Left lung (tissue), 4 donors: ENCODE measurements at regions not wholly inside any gene's neighbourhood (a gene's known extent, or its start where the extent isn't known, plus 50 kb on each side); places are given as distances from the start of the nearest gene placed in this dataset.

Experiments used
- ATAC-seq: fragments of 200-7000 bp; cut with Tn5 transposase; one replicate; pipeline ENCODE4 v1.9.1; 2020; ENCODE audit warnings: moderate library complexity
- DNase-seq, 4 donors: peaks; one replicate each; pipeline ENCODE4 v3.0.0-alpha.2; 2013 to 2020
- H3K27ac ChIP-seq, 2 donors: fragments of 200-600 bp; sonication (generic) in 1 of 2; one replicate each; pipeline versions ENCODE4 v1.5.0 to v1.8.0; 2020 to 2021
- H3K27me3 ChIP-seq, 2 donors: fragments of 200-600 bp; sonication (generic) in 1 of 2; one replicate each; pipeline versions ENCODE4 v1.5.0 to v1.8.0; 2020 to 2021
- H3K36me3 ChIP-seq, 2 donors: fragments of 200-600 bp; sonication (generic) in 1 of 2; one replicate each; pipeline versions ENCODE4 v1.5.0 to v1.8.0; 2020 to 2021
- H3K4me1 ChIP-seq, 2 donors: fragments of 200-600 bp; one replicate each; pipeline ENCODE4 v1.8.0; 2021
- H3K4me3 ChIP-seq, 2 donors: fragments of 200-600 bp; sonication (generic) in 1 of 2; one replicate each; pipeline versions ENCODE4 v1.5.0 to v1.8.0; 2020 to 2021; ENCODE audit warnings: mild to moderate bottlenecking in 1 of 2
- H3K9me3 ChIP-seq, 2 donors: fragments of 200-600 bp; sonication (generic) in 1 of 2; one replicate each; pipeline versions ENCODE4 v1.5.0 to v1.8.0; 2020 to 2021
- intact Hi-C, 2 donors: fragments of 100-400 bp; cut with DNase I; formaldehyde crosslinking; loops; one replicate each; pipeline versions ENCODE4 v1.11.2 to v1.14.2; 2022
- TF ChIP-seq, protein P1 (sequence below), 2 donors: fragments of 200-600 bp; sonication (generic) in 1 of 2; IDR thresholded peaks; one replicate each; pipeline versions ENCODE4 v1.5.0 to v1.8.0; 2021; ENCODE audit warnings: antibody characterized with exemption in 2 of 2
- donor health status: DM: no; HTN: yes; CAD: no.
- donor health status: DM: no; HTN: no; CAD: no.

DNA sequence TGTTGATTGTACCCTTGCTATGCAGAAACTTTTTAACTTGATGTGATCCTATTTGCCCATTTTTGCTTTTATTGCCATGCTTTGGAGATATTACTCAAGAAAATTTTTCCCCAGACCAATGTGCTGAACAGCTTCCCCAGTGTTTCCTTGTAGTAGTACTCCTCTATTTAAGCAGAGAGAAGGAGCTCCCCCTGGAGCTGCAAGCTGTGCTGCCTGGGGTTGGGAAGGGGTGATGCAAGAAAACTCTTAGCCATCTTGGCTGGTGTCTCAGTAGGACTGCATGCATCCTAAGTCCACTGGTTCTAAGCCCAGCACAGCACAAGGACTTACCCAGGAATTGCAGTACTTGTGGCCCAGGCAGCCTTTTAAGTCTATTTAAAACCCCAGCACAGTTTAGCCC is 121.6 kb downstream of the NTMT2 start:
- Histone ChIP-seq H3K9me3 (no peaks in the 10 kb centered on the region), H3K4me3 (no peak overlapping the region), H3K4me1 (no peaks in the 10 kb centered on the region), H3K36me3 (no peaks in the 10 kb centered on the region), H3K27ac (no peak overlapping the region), H3K27me3 (no peaks in the 10 kb centered on the region)
- TF ChIP-seq, protein P1, sequence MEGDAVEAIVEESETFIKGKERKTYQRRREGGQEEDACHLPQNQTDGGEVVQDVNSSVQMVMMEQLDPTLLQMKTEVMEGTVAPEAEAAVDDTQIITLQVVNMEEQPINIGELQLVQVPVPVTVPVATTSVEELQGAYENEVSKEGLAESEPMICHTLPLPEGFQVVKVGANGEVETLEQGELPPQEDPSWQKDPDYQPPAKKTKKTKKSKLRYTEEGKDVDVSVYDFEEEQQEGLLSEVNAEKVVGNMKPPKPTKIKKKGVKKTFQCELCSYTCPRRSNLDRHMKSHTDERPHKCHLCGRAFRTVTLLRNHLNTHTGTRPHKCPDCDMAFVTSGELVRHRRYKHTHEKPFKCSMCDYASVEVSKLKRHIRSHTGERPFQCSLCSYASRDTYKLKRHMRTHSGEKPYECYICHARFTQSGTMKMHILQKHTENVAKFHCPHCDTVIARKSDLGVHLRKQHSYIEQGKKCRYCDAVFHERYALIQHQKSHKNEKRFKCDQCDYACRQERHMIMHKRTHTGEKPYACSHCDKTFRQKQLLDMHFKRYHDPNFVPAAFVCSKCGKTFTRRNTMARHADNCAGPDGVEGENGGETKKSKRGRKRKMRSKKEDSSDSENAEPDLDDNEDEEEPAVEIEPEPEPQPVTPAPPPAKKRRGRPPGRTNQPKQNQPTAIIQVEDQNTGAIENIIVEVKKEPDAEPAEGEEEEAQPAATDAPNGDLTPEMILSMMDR (IDR thresholded peaks at IDR 0.05) = no peak
- DNase-seq (no peak), ATAC-seq (no peak)
- intact Hi-C loops = no loop called here

DNA sequence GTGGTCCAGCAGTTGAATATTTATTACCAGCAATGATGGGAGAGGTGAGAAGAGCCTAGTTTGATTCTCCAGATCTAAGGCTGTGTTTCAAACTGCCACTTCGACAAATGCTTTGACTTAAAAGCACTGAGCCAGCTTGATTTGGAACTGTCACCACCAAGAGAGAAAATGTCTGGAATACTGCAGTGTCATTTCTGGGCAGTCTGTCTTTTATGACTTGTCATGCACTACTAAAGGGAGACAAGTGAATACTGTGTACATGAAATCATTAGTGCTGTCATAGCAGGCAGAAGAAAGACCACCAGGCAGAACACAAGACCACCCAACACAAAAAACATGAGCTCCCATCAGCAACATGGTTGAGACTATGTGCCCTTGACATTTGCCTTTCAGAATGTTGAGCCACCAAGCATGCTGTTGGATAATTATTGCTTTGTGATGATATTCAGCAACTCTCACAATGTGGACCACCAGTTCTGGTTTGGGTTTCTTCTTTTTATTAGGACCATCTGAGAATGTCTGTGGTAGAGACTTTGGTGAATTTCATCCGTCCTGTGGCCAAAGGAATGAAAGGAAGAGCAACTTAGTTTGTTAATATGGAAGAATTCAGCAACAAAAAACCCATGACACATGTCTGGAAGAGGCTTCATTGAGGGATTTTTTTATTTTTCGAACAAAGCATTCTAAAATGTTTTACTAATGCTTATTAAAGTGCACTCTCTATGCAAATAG is 125.8 kb downstream of the NTMT2 start:
- Histone ChIP-seq H3K27ac (no peak overlapping the region), H3K4me3 (no peak overlapping the region), H3K4me1 (no peaks in the 10 kb centered on the region), H3K9me3 (no peaks in the 10 kb centered on the region), H3K27me3 (no peaks in the 10 kb centered on the region), H3K36me3 (no peaks in the 10 kb centered on the region)
- ATAC-seq (no peak), DNase-seq (no peak)
- TF ChIP-seq, protein P1 (IDR thresholded peaks at IDR 0.05) = no peak
- intact Hi-C loops = no loop called here

DNA sequence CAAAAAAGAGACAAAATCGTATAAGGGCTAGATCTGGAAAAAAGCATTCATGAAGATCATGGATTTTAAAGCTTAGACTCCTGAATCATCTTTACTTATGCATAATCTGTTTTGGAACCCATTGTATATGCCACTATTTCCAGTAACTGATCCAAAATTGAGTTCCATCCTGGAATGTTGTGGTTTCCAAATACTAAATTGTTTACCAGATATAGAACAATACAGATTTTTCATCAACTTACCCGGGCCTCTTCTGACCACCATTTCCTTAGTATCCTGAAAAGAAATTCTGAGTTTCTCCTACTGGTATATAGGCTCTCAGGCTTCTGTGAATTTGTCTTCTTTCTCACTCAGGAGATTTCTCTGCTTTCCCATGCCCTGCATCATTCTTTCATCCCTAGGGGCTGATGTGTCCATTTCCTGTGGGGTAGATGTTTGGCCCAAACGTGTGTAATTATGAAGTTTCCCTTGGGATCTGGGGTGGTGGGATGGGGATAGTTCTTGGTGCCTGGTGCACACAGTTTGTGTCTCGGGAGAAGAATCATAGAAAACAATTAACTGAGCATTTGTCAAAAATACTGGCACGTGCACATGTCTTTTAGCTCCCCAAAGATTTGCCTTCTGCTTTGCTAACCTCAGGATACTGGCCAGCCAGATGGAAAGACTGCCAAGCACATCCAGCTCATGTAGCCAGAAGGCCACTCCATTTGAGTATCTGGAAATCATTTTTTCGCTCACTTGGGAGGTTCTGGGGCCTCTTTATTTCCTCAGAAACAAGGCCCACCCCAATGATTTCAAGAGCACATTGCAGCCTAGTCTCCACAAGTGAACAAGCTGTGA is 127.8 kb downstream of the NTMT2 start:
- Histone ChIP-seq H3K4me1 (no peaks in the 10 kb centered on the region), H3K27me3 (no peaks in the 10 kb centered on the region), H3K27ac (no peak overlapping the region), H3K36me3 (no peaks in the 10 kb centered on the region), H3K9me3 (no peaks in the 10 kb centered on the region), H3K4me3 (no peak overlapping the region)
- TF ChIP-seq, protein P1 (IDR thresholded peaks at IDR 0.05) = no peak
- DNase-seq = no peak
- no peak for ATAC-seq
- intact Hi-C loops = no loop called here

DNA sequence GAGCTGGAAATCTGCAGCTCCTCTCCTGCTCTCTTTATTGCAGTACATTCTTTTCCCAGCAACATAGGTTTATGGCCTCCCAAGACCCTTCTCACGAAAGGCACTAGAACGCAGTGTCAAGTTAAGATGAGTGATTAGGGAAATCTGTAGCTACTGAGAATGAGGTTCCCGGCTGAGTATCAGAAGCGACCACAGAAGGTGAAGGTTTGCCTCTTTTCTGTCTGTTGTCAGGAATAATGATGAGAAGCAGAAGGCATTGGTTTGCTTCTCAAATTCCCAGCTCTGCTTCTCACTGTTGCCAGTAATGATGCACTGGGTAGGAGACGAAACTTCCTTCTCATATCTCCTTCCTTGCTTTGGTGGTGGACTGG is 128.4 kb downstream of the NTMT2 start:
- no peaks in the 10 kb centered on the region for H3K4me1 ChIP-seq
- no peak overlapping the region for H3K27ac ChIP-seq
- DNase-seq = no peak
- H3K9me3 ChIP-seq = no peaks in the 10 kb centered on the region
- ATAC-seq = no peak
- TF ChIP-seq, protein P1 (IDR thresholded peaks at IDR 0.05) = no peak
- H3K27me3 ChIP-seq = no peaks in the 10 kb centered on the region
- H3K4me3 ChIP-seq = no peak overlapping the region
- no peaks in the 10 kb centered on the region for H3K36me3 ChIP-seq
- intact Hi-C loops = no loop called here

DNA sequence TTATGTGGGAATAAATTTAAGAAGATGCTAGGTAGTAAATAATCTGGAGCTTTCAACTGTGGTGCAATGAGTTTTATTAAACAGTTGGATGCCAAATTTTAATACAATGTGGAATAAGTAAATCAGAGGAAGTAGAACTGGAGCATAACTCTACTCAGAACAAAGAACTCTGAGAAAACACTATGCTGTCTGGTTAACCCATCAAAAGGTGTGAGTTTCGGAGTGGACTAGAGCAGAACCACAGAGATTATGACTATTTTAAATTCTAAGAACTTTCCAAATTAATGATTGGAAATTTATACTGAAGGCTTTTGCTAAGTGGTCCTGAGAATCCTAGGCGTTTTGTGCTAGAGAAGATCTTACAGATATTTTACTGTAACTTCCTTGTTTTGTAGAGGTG is 132.2 kb downstream of the NTMT2 start:
- no peaks in the 10 kb centered on the region for H3K36me3 ChIP-seq
- intact Hi-C loops = no loop called here
- no peaks in the 10 kb centered on the region for H3K4me1 ChIP-seq
- no peaks in the 10 kb centered on the region for H3K27me3 ChIP-seq
- DNase-seq (no peak), ATAC-seq (no peak)
- no peak overlapping the region for H3K4me3 ChIP-seq
- TF ChIP-seq, protein P1 (IDR thresholded peaks at IDR 0.05) = no peak
- H3K9me3 ChIP-seq = no peaks in the 10 kb centered on the region
- H3K27ac ChIP-seq = no peak overlapping the region
